Breast epithelium (tissue), 4 donors: ENCODE measurements at regions not wholly inside any gene's neighbourhood (a gene's known extent, or its start where the extent isn't known, plus 50 kb on each side); places are given as distances from the start of the nearest gene placed in this dataset.
"Not testable (repeated sequence)": the region's sequence is repeated elsewhere in the genome, so short reads cannot be mapped to it uniquely, and the experiment has no call there.

Source experiments
- DNase-seq, 2 donors: peaks; one replicate each; pipeline ENCODE4 v3.0.0-alpha.2; 2019; ENCODE audit warnings: low spot score in 2 of 2
- H3K27ac ChIP-seq, 2 donors: fragments of 200-600 bp; sonication (generic) in 1 of 2; one replicate each; pipeline ENCODE4 v1.5.1; 2016 to 2019; ENCODE audit warnings: mild to moderate bottlenecking in 1 of 2
- H3K27me3 ChIP-seq, 2 donors: fragments of 200-600 bp; sonication (generic) in 1 of 2; one replicate each; pipeline versions ENCODE4 v1.5.1 to v1.6.0; 2017 to 2019; ENCODE audit warnings: control low read depth in 1 of 2, mild to moderate bottlenecking in 1 of 2
- H3K36me3 ChIP-seq: fragments of 200-600 bp; one replicate; pipeline ENCODE4 v1.5.1; 2019
- H3K4me1 ChIP-seq, 2 donors: fragments of 200-600 bp; sonication (generic); one replicate each; pipeline ENCODE4 v1.5.1; 2016 to 2019; ENCODE audit warnings: control low read depth in 1 of 2
- H3K4me3 ChIP-seq, 3 donors: fragments of 200-600 bp; sonication (generic); 1 replicate in 2 of 3; 2 replicates in 1 of 3; pipeline ENCODE4 v1.5.1; 2016 to 2019; ENCODE audit warnings: mild to moderate bottlenecking in 3 of 3, moderate library complexity in 2 of 3
- H3K9me3 ChIP-seq, 2 donors: fragments of 200-600 bp; sonication (generic) in 1 of 2; one replicate each; pipeline ENCODE4 v1.5.1; 2016 to 2019; ENCODE audit warnings: control low read depth in 1 of 2
- CTCF ChIP-seq, 3 donors: fragments of 450-650 bp; IDR thresholded peaks; one replicate each; pipeline ENCODE4 v1.5.1; 2016 to 2017; ENCODE audit warnings: antibody characterized with exemption in 3 of 3, mild to moderate bottlenecking in 3 of 3, moderate library complexity in 3 of 3
- POLR2A ChIP-seq: fragments of 450-650 bp; IDR thresholded peaks from one replicate; pipeline ENCODE4 v1.6.1; 2016; ENCODE audit warnings: antibody characterized with exemption, mild to moderate bottlenecking, moderate library complexity
- POLR2AphosphoS5 ChIP-seq, 3 donors: sonication (generic); formaldehyde crosslinking; IDR thresholded peaks; one replicate each; pipeline ENCODE4 v1.6.1; 2017; ENCODE audit warnings: antibody characterized with exemption in 3 of 3
- intact Hi-C: fragments of 100-400 bp; cut with DNase I; formaldehyde crosslinking; loops from one replicate; pipeline ENCODE4 v1.15.1; 2023; ENCODE audit warnings: low total_unique reads

DNA sequence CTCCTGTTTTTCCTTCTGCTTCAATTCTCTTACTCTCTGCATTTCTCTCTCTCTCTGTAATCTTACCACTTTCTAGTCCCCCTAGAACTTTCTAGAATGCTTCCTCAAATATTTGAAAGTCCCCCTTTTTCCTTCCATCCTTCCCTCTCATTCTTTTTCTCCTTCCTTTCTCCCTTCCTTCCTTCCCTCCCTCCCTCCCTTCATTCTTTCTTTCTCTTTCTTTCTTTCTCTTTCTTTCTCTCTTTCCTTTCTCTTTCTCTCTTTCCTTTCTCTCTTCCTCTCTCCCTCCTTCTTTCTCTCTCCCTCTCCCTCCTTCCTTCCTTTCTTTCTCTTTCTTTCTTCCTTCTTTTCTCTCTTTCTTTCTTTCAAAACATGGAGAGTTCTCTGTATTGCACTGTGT is 201.4 kb upstream of the IGF1 start:
- H3K27me3 ChIP-seq, result no peaks in the 10 kb centered on the region
- H3K36me3 ChIP-seq, result no peaks in the 10 kb centered on the region
- no peak overlapping the region for H3K4me3 ChIP-seq
- no peaks in the 10 kb centered on the region for H3K4me1 ChIP-seq
- TF ChIP-seq POLR2AphosphoS5 (IDR thresholded peaks at IDR 0.05), result no peak
- TF ChIP-seq CTCF (IDR thresholded peaks at IDR 0.05), result no peak
- TF ChIP-seq POLR2A, result no peak
- no peaks in the 10 kb centered on the region for H3K9me3 ChIP-seq
- intact Hi-C loops, result no loop called here
- no peak for DNase-seq
- H3K27ac ChIP-seq, result no peak overlapping the region

- no peaks in the 10 kb centered on the region for H3K36me3 ChIP-seq
- H3K4me1 ChIP-seq, result no peaks in the 10 kb centered on the region
- peak overlapping the region in 1 of 2 donors; percentile 7 for H3K27ac ChIP-seq
- intact Hi-C loops, result no loop called here
- DNase-seq, result no peak
- H3K27me3 ChIP-seq, result no peaks in the 10 kb centered on the region
- TF ChIP-seq POLR2A, result no peak
- no peak for TF ChIP-seq CTCF (IDR thresholded peaks at IDR 0.05)
- H3K9me3 ChIP-seq, result no peaks in the 10 kb centered on the region
- H3K4me3 ChIP-seq, result no peak overlapping the region
Observed at GRCh38 chr12:102681309-102681708, 200.9 kb upstream of the IGF1 start.

DNA sequence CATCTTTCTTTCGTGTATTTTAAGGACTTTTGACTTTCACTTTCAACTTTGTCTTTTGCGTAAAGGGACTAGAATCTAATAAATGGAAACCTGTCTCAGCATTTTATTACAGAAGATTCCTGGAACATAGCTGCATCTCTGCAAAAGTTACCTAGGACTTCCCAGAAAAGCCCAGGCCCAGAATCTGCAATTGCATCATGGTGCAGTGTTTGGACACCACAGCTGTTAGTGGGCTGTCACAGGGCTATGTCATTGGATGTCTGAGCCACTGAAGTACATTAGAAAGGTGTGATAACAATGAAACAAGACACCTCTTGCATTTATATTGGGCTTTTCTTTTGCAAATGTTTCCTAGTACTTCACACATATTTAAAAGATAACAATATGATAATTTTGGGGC is 199.9 kb upstream of the IGF1 start:
- H3K4me1 ChIP-seq, result no peaks in the 10 kb centered on the region
- DNase-seq, result no peak
- H3K27me3 ChIP-seq, result no peaks in the 10 kb centered on the region
- peak overlapping the region in 1 of 2 donors; percentile 25 for H3K27ac ChIP-seq
- peak overlapping the region in 1 of 3 donors; percentile 11 for H3K4me3 ChIP-seq
- TF ChIP-seq CTCF (IDR thresholded peaks at IDR 0.05) (no peak), POLR2AphosphoS5 (IDR thresholded peaks at IDR 0.05) (no peak), POLR2A (no peak)
- H3K9me3 ChIP-seq, result no peaks in the 10 kb centered on the region
- no peaks in the 10 kb centered on the region for H3K36me3 ChIP-seq
- intact Hi-C loops, result no loop called here

DNA sequence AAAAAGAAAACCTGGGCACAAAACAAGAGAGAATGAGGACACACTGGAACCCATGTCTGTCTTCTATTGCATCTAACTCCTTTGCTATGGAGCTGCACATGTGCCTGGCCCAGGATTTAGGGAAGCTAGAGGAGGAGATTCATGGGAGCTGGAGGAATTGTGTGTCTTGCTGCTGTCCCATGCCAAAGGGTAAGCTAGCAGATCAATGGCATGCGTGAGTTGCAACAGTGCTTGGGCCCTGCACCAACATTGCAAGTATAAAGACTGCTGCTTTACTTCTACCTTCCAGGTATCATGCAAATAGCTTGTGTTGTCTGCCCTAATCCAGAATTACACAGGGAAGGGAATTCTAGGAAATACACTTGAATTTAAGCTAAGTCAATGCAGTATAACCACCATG is 196.4 kb upstream of the IGF1 start:
- Histone ChIP-seq H3K9me3 (peaks cover 6 to 22% of the 10 kb centered on the region in 2 donors), H3K36me3 (no peaks in the 10 kb centered on the region), H3K4me1 (no peaks in the 10 kb centered on the region), H3K27me3 (no peaks in the 10 kb centered on the region), H3K4me3 (no peak overlapping the region), H3K27ac (no peak overlapping the region)
- intact Hi-C loops, result no loop called here
- TF ChIP-seq POLR2A, result no peak
- DNase-seq, result no peak

GRCh38 chr12:102675672-102676071 is 195.3 kb upstream of the IGF1 start:
- Histone ChIP-seq H3K27me3 (no peaks in the 10 kb centered on the region), H3K36me3 (no peaks in the 10 kb centered on the region), H3K4me1 (no peaks in the 10 kb centered on the region), H3K9me3 (peaks cover 6 to 22% of the 10 kb centered on the region in 2 donors), H3K4me3 (no peak overlapping the region), H3K27ac (no peak overlapping the region)
- TF ChIP-seq CTCF (IDR thresholded peaks at IDR 0.05), result no peak
- TF ChIP-seq POLR2AphosphoS5 (IDR thresholded peaks at IDR 0.05), result no peak
- intact Hi-C loops, result no loop called here
- no peak for DNase-seq

- Histone ChIP-seq H3K36me3 (no peaks in the 10 kb centered on the region), H3K9me3 (peaks cover 6 to 22% of the 10 kb centered on the region in 2 donors), H3K4me3 (no peak overlapping the region), H3K4me1 (no peaks in the 10 kb centered on the region), H3K27ac (no peak overlapping the region), H3K27me3 (no peaks in the 10 kb centered on the region)
- TF ChIP-seq POLR2A (no peak), POLR2AphosphoS5 (IDR thresholded peaks at IDR 0.05) (no peak), CTCF (IDR thresholded peaks at IDR 0.05) (no peak)
- no peak for DNase-seq
- intact Hi-C loops, result no loop called here
Observed at GRCh38 chr12:102673606-102674005, 193.2 kb upstream of the IGF1 start.

GRCh38 chr12:102672212-102672611 is 191.8 kb upstream of the IGF1 start:
- H3K9me3 ChIP-seq, result peaks cover 6 to 22% of the 10 kb centered on the region in 2 donors
- H3K27me3 ChIP-seq, DNase-seq, H3K4me1 ChIP-seq, H3K27ac ChIP-seq, H3K36me3 ChIP-seq, H3K4me3 ChIP-seq, intact Hi-C loops: not testable (repeated sequence)
